Pancreas (tissue), 10 donors: ENCODE measurements at regions not wholly inside any gene's neighbourhood (a gene's known extent, or its start where the extent isn't known, plus 50 kb on each side); places are given as distances from the start of the nearest gene placed in this dataset.

Experiments used
- ATAC-seq, 4 donors: fragments of 200-7000 bp; cut with Tn5 transposase; one replicate each; pipeline versions ENCODE4 v1.8.0 to v1.9.1; 2020; ENCODE audit warnings: mild to moderate bottlenecking in 4 of 4, moderate library complexity in 4 of 4
- DNase-seq, 6 donors: peaks; one replicate each; pipeline ENCODE4 v3.0.0-alpha.2; 2020
- FAIRE-seq: peaks from 2 replicates; lab custom pipeline; 2012; peaks lifted over from hg19 to GRCh38; lab: Jason Lieb, UNC
- H3K27ac ChIP-seq, 4 donors: fragments of 200-600 bp; sonication (generic); 1 replicate in 3 of 4; 2 replicates in 1 of 4; pipeline versions ENCODE4 v1.5.0 to v1.8.0; 2020
- H3K27me3 ChIP-seq, 4 donors: fragments of 200-600 bp; one replicate each; pipeline ENCODE4 v1.8.0; 2021
- H3K36me3 ChIP-seq, 3 donors: fragments of 200-600 bp; sonication (generic) in 1 of 3; one replicate each; pipeline versions ENCODE4 v1.5.0 to v1.8.0; 2020 to 2021
- H3K4me1 ChIP-seq, 3 donors: fragments of 200-600 bp; one replicate each; pipeline ENCODE4 v1.8.0; 2021
- H3K4me3 ChIP-seq, 4 donors: fragments of 200-600 bp; sonication (generic) in 2 of 4; one replicate each; pipeline versions ENCODE4 v1.5.0 to v1.8.0; 2020 to 2021
- H3K9me3 ChIP-seq, 4 donors: fragments of 200-600 bp; one replicate each; pipeline ENCODE4 v1.8.0; 2021
- WGBS, 2 donors: extraction: QIAGEN DNeasy Blood & Tissue Kit; methylation state at CpG; one replicate each; pipeline ENCODE4 v1.1.7; 2013; 5-methylcytosine and 5-hydroxymethylcytosine counted together
- intact Hi-C, 3 donors: fragments of 100-400 bp; cut with DNase I; formaldehyde crosslinking; loops; one replicate each; pipeline versions ENCODE4 v1.11.1 to v1.14.2; 2022
- TF ChIP-seq, protein P1 (sequence below), 4 donors: fragments of 200-600 bp; sonication (generic) in 3 of 4; IDR thresholded peaks; one replicate each; pipeline versions ENCODE4 v1.5.0 to v1.8.0; 2021; ENCODE audit warnings: antibody characterized with exemption in 4 of 4
- donor health status: healthy with polysubstance abuse.
- donor health status: DM: no; HTN: no; CAD: no; lungs with moderate emphysema.
- donor health status: DM: no; HTN: no; CAD: no.
- donor health status: control.
- donor health status: control.
- donor health status: Bipolar disorder and iron deficiency.
- donor health status: DM: yes; HTN: yes; CAD: no.
- donor health status: DM: no; HTN: no; CAD: no.
- donor health status: DM: no; HTN: no; CAD: no.
- donor health status: DM: yes; HTN: yes; CAD: no.

DNA sequence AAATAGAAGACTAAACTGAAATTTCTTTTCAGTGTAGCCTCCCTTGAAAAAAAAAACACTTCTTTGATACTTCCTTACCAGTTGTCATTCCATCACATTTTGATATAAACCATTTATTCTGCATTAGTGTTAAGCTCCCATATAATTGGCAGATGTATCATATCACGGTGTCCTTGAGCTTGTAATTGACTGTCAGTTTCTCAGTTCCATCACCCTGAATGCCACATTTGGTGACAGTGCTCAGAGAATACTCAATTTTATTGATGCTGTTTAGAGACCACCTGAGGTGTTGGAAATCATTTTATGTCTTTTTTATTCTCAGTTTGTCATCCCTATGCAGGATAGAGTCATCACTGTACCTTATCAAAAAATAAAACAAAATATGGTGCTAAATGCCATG, 1528.2 kb downstream of the RAPGEF2 start:
- intact Hi-C loops, result no loop called here
- WGBS, 2 donors, result 88 to 90% methylated on average over 1 of the region's 1 CpG
- Histone ChIP-seq H3K4me3 (no peak overlapping the region), H3K4me1 (no peaks in the 10 kb centered on the region), H3K27me3 (no peaks in the 10 kb centered on the region), H3K36me3 (no peaks in the 10 kb centered on the region), H3K27ac (no peak overlapping the region), H3K9me3 (no peaks in the 10 kb centered on the region)
- TF ChIP-seq, protein P1, sequence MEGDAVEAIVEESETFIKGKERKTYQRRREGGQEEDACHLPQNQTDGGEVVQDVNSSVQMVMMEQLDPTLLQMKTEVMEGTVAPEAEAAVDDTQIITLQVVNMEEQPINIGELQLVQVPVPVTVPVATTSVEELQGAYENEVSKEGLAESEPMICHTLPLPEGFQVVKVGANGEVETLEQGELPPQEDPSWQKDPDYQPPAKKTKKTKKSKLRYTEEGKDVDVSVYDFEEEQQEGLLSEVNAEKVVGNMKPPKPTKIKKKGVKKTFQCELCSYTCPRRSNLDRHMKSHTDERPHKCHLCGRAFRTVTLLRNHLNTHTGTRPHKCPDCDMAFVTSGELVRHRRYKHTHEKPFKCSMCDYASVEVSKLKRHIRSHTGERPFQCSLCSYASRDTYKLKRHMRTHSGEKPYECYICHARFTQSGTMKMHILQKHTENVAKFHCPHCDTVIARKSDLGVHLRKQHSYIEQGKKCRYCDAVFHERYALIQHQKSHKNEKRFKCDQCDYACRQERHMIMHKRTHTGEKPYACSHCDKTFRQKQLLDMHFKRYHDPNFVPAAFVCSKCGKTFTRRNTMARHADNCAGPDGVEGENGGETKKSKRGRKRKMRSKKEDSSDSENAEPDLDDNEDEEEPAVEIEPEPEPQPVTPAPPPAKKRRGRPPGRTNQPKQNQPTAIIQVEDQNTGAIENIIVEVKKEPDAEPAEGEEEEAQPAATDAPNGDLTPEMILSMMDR (IDR thresholded peaks at IDR 0.05), result no peak
- DNase-seq, result no peak
- no peak for FAIRE-seq
- ATAC-seq, result no peak

DNA sequence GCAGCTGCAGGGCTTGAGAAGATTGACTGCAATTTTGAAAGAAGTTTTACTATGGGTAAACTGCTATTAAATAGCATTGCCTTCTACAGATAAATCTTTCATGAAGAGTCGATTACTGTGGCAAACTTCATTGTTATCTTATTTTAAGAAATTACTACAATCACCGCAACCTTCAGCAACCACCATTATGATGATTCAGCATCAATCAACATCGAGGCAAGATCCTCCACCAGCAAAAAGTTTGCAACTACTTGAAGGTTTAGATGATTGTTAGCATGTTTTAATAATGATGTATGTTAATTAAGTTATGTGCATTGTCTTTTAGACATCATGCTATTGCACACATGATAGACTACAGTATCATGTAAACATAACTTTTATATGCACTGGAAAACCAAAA, 1511.0 kb downstream of the FSTL5 start:
- intact Hi-C loops, result no loop called here
- no peaks in the 10 kb centered on the region for H3K27me3 ChIP-seq
- FAIRE-seq (no peak), ATAC-seq (no peak), DNase-seq (no peak)
- no peaks in the 10 kb centered on the region for H3K36me3 ChIP-seq
- H3K4me3 ChIP-seq, result no peak overlapping the region
- TF ChIP-seq, protein P1 (IDR thresholded peaks at IDR 0.05), result no peak
- H3K27ac ChIP-seq, result no peak overlapping the region
- 76 to 80% methylated on average over 3 of the region's 3 CpGs for WGBS, 2 donors
- H3K4me1 ChIP-seq, result no peaks in the 10 kb centered on the region
- no peaks in the 10 kb centered on the region for H3K9me3 ChIP-seq

DNA sequence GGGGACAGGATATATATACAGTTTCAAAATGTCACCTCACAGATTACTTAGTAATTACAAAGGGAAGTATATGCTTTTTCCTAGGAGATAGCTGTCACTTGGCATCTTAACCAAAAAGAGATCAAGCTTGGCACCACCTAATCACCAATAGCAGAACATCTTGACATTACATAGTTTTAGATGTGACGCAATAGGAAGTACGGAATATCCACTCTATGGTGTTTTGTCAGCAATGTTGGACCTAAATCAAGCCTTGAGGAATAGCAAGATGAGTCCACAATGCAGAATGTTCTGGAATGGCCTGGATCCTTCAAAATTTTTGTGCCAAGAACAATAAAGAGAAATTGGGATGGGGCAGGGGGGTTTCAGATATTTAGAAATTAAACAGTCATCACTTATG, 1488.2 kb downstream of the FSTL5 start:
- no peak for FAIRE-seq
- Histone ChIP-seq H3K36me3 (no peaks in the 10 kb centered on the region), H3K4me1 (no peaks in the 10 kb centered on the region), H3K27me3 (no peaks in the 10 kb centered on the region), H3K9me3 (no peaks in the 10 kb centered on the region), H3K4me3 (no peak overlapping the region), H3K27ac (no peak overlapping the region)
- TF ChIP-seq, protein P1 (IDR thresholded peaks at IDR 0.05), result no peak
- no peak for ATAC-seq
- 94 to 95% methylated on average over 2 of the region's 2 CpGs for WGBS, 2 donors
- intact Hi-C loops, result no loop called here
- DNase-seq, result no peak

DNA sequence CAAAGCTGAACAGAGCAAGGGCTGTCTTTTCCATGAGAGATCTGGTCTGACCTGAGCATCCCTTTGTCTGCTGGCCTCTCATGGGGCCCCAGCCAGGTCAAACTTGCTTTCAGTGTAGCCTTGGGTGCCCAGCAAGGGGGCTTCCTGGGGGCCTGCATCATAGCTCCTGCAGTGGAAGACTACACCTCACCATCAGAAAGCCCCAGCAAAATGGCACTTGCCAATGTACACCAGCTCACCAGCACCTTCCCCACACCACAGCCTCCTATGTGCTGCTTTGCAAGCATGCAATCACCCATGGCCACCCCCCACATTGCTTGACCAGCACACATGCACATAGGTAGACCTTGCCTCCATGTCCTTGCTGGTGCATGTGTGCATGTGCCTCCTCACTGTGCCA, 1478.1 kb downstream of the FSTL5 start:
- no peaks in the 10 kb centered on the region for H3K36me3 ChIP-seq
- FAIRE-seq (no peak), DNase-seq (no peak), ATAC-seq (no peak)
- H3K27me3 ChIP-seq, result no peaks in the 10 kb centered on the region
- H3K9me3 ChIP-seq, result peaks cover 0 to 5% (median 0%) of the 10 kb centered on the region in 4 donors
- H3K27ac ChIP-seq, result no peak overlapping the region
- TF ChIP-seq, protein P1 (IDR thresholded peaks at IDR 0.05), result no peak
- H3K4me3 ChIP-seq, result no peak overlapping the region
- H3K4me1 ChIP-seq, result no peaks in the 10 kb centered on the region
- intact Hi-C loops, result no loop called here

DNA sequence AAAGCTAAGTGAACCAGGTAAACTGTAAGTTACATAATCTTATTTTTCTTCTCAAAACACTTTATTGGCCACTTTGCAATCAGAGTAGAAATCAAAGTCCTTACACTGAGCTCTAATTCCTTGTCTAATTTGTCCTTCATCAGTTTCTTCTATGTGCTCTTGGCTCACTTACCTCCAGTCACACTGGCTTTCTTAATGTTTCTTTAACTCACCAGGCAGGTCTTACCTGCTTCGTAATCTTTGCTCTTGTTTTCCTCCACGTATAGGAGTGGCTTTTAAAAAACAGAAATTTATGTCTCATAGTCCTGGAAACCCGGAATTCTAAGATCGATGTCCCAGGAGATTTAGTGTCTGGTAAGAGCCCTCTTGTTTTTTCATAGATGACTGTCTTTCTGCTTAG, 1462.1 kb downstream of the FSTL5 start:
- FAIRE-seq, result no peak
- no peaks in the 10 kb centered on the region for H3K9me3 ChIP-seq
- no peak for DNase-seq
- no peak overlapping the region for H3K27ac ChIP-seq
- TF ChIP-seq, protein P1 (IDR thresholded peaks at IDR 0.05), result no peak
- 55 to 60% methylated on average over 4 of the region's 4 CpGs for WGBS, 2 donors
- H3K27me3 ChIP-seq, result no peaks in the 10 kb centered on the region
- intact Hi-C loops, result no loop called here
- H3K4me3 ChIP-seq, result no peak overlapping the region
- H3K36me3 ChIP-seq, result no peaks in the 10 kb centered on the region
- ATAC-seq, result no peak
- H3K4me1 ChIP-seq, result no peaks in the 10 kb centered on the region
